SK-N-MC (cell line): ENCODE measurements at regions not wholly inside any gene's neighbourhood (a gene's known extent, or its start where the extent isn't known, plus 50 kb on each side); places are given as distances from the start of the nearest gene placed in this dataset.

ENCODE experiments used
- DNase-seq: peaks from one replicate; pipeline ENCODE4 v3.0.0-alpha.2; 2011; ENCODE audit warnings: low read depth, low spot score
- H3K27ac ChIP-seq: fragments of 200-600 bp; sonication (generic); 2 replicates; pipeline ENCODE4 v1.5.1; 2016; ENCODE audit warnings: mixed run types
- H3K36me3 ChIP-seq: fragments of 200-600 bp; sonication (generic); 2 replicates; pipeline ENCODE4 v1.6.1; 2017; ENCODE audit warnings: antibody characterized with exemption, low read length, mixed read lengths; ENCODE audit not compliant: insufficient read depth
- H3K4me3 ChIP-seq: fragments of 200-600 bp; sonication (generic); 2 replicates; pipeline ENCODE4 v1.5.1; 2016
- H3K9ac ChIP-seq: fragments of 200-600 bp; sonication (generic); 2 replicates; pipeline ENCODE4 v1.8.0; 2017; ENCODE audit warnings: mixed run types, mixed read lengths; ENCODE audit not compliant: insufficient read length
- H3K9me3 ChIP-seq: fragments of 200-600 bp; sonication (generic); 2 replicates; pipeline ENCODE4 v1.6.1; 2017; ENCODE audit warnings: low read depth, mild to moderate bottlenecking, antibody characterized with exemption, low read length, moderate library complexity, mixed read lengths
- EZH2 ChIP-seq: fragments of 200-600 bp; sonication (generic); IDR thresholded peaks from one replicate; pipeline ENCODE4 v1.6.1; 2017; ENCODE audit warnings: antibody characterized with exemption
- FOXP2 ChIP-seq: optimal IDR thresholded peaks from 2 replicates; pipeline ENCODE3; 2011; ENCODE audit warnings: mild to moderate bottlenecking, moderate library complexity; ENCODE audit not compliant: insufficient read depth; ENCODE audit errors: extremely low read length, control extremely low read depth
- POLR2AphosphoS5 ChIP-seq: IDR thresholded peaks from 2 replicates; pipeline ENCODE4 v1.6.1; 2012; ENCODE audit warnings: mild to moderate bottlenecking, low read depth, low read length, borderline replicate concordance

DNA sequence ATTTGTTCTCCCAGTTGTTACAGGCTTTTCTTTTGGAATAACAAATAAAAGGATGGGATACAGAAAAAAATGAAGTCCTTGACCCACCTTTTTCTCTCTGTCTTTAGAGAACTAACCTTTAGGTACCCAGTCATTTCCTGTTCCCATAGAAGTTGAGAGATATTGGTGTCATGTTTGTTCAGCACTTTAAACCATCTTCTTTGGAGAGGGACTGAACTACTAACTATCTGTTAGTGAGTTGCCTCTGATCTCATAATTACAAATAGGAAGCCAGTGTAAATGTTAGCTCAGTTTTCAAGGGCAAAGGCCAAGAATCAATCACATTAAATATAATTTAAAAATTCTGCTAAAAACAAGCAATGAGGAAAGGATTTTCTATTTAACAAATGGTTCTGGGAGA lies 72.9 kb upstream of the DCBLD2 start:
- Histone ChIP-seq H3K9ac (no peak overlapping the region), H3K4me3 (no peak overlapping the region), H3K27ac (no peak overlapping the region), H3K9me3 (no peaks in the 10 kb centered on the region), H3K36me3 (no peaks in the 10 kb centered on the region)
- TF ChIP-seq EZH2 (no peak), POLR2AphosphoS5 (no peak), FOXP2 (no peak)
- DNase-seq: no peak

GRCh38 chr3:98972720-98973119 lies 71.2 kb upstream of the DCBLD2 start:
- no peak for DNase-seq
- Histone ChIP-seq H3K27ac (no peak overlapping the region; the same call in 1 of the 2 replicates), H3K4me3 (no peak overlapping the region), H3K9ac (no peak overlapping the region), H3K36me3 (no peaks in the 10 kb centered on the region), H3K9me3 (no peaks in the 10 kb centered on the region)
- no peak for TF ChIP-seq EZH2
- no peak for TF ChIP-seq FOXP2
- no peak for TF ChIP-seq POLR2AphosphoS5

DNA sequence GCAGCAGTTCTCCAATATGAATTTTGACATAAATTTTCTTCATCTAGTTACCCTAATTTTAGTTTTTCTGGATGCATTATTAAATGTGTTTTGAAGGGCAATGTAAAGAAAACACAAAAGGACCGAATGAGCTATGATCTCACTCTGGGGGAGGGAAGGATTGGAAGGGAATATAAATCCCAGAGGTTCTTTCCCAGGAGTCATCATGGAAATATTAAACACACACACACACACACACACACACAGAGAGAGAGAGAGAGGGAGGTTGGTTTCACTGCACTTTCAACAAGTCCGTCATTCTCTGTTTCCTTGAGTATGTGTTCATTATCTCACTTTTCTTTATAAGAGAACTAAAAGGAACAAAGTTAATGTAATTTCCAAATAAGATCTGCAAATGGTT lies 70.7 kb upstream of the DCBLD2 start:
- TF ChIP-seq EZH2: no peak
- no peak for TF ChIP-seq POLR2AphosphoS5
- TF ChIP-seq FOXP2: no peak
- peak overlapping the region; percentile 74; the same call in 1 of the 2 replicates for H3K27ac ChIP-seq
- H3K4me3 ChIP-seq: 0 out of 2 replicates have a peak overlapping the region, but pooled peaks have one; percentile 4
- H3K9me3 ChIP-seq: no peaks in the 10 kb centered on the region
- no peak for DNase-seq
- H3K9ac ChIP-seq: peak overlapping the region; percentile 27
- no peaks in the 10 kb centered on the region for H3K36me3 ChIP-seq

GRCh38 chr3:98971169-98971681 lies 69.7 kb upstream of the DCBLD2 start:
- Histone ChIP-seq H3K36me3 (no peaks in the 10 kb centered on the region), H3K9ac (peak overlapping the region; percentile 27)

DNA sequence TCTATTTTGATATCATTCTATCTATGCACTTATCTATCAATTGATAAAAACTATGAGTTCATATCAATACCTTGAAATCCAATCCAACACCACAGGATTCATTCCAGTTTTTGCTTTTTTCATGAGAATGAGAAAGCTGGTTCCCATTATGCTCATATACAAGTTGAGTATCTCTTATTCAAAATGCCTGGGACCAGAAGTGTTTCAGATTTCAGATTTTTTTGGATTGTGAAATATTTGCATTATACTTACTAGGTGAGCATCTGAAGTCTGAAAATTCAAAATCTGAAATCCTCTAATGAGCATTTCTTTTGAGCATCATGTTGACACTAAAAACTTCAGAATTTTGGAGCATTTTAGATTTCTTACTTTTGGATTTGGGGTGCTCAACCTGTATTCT lies 67.8 kb upstream of the DCBLD2 start:
- no peaks in the 10 kb centered on the region for H3K9me3 ChIP-seq
- no peak for DNase-seq
- no peak overlapping the region for H3K4me3 ChIP-seq
- no peak overlapping the region for H3K9ac ChIP-seq
- no peak for TF ChIP-seq FOXP2
- no peak for TF ChIP-seq EZH2
- TF ChIP-seq POLR2AphosphoS5: no peak
- H3K36me3 ChIP-seq: no peaks in the 10 kb centered on the region
- no peak overlapping the region for H3K27ac ChIP-seq

More at GRCh38 chr3:98971169-98971681, 69.7 kb upstream of the DCBLD2 start:
- H3K27ac ChIP-seq: peak overlapping the region; percentile 74; the same call in 1 of the 2 replicates
- H3K9me3 ChIP-seq: no peaks in the 10 kb centered on the region
- TF ChIP-seq FOXP2 (no peak), POLR2AphosphoS5 (no peak), EZH2 (no peak)
- DNase-seq: no peak
- no peak overlapping the region for H3K4me3 ChIP-seq

DNA sequence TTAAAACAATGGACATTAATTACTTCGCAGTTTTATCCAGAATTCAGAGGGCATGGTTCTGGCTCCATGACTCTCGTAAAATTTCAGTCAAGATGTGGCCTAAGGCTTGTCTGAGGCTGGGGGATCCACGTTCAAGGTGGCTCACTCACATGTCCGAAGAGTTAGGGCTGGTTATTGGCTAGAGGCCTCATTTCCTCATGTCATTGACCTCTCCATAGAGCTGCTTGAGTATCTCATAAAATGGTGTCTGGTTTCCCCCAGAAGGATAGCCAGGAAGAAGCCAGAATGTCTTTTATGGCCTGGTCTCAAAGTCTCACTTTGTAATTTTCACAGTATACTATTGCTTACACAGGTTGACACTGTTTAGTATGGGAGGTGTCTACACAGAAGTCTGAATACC lies 67.3 kb upstream of the DCBLD2 start:
- Histone ChIP-seq H3K27ac (no peak overlapping the region), H3K9me3 (no peaks in the 10 kb centered on the region), H3K4me3 (no peak overlapping the region), H3K36me3 (no peaks in the 10 kb centered on the region), H3K9ac (no peak overlapping the region)
- no peak for DNase-seq
- TF ChIP-seq EZH2: no peak
- no peak for TF ChIP-seq POLR2AphosphoS5
- TF ChIP-seq FOXP2: no peak

- Histone ChIP-seq H3K9ac (no peak overlapping the region), H3K9me3 (no peaks in the 10 kb centered on the region), H3K27ac (0 out of 2 replicates have a peak overlapping the region, but pooled peaks have one; percentile 10), H3K36me3 (no peaks in the 10 kb centered on the region), H3K4me3 (no peak overlapping the region)
- no peak for DNase-seq
- TF ChIP-seq FOXP2: no peak
- TF ChIP-seq POLR2AphosphoS5: no peak
- no peak for TF ChIP-seq EZH2
Measured at GRCh38 chr3:98968347-98968746, 66.9 kb upstream of the DCBLD2 start.

GRCh38 chr3:98967758-98968157 lies 66.3 kb upstream of the DCBLD2 start:
- 0 out of 2 replicates have a peak overlapping the region, but pooled peaks have one; percentile 10 for H3K27ac ChIP-seq
- DNase-seq: no peak
- H3K4me3 ChIP-seq: no peak overlapping the region
- no peaks in the 10 kb centered on the region for H3K9me3 ChIP-seq
- no peak for TF ChIP-seq POLR2AphosphoS5
- TF ChIP-seq EZH2: no peak
- TF ChIP-seq FOXP2: no peak
- no peak overlapping the region for H3K9ac ChIP-seq
- no peaks in the 10 kb centered on the region for H3K36me3 ChIP-seq
